Tibial nerve (tissue), 4 donors: ENCODE measurements at regions not wholly inside any gene's neighbourhood (a gene's known extent, or its start where the extent isn't known, plus 50 kb on each side); places are given as distances from the start of the nearest gene placed in this dataset.

ENCODE experiments used
- DNase-seq, 2 donors: peaks; one replicate each; pipeline ENCODE4 v3.0.0-alpha.2; 2019; ENCODE audit warnings: low spot score in 2 of 2
- H3K27ac ChIP-seq, 4 donors: fragments of 200-600 bp; sonication (generic) in 3 of 4; one replicate each; pipeline ENCODE4 v1.5.1; 2017 to 2019; ENCODE audit warnings: mild to moderate bottlenecking in 1 of 4
- H3K27me3 ChIP-seq, 2 donors: fragments of 200-600 bp; sonication (generic) in 1 of 2; one replicate each; pipeline versions ENCODE4 v1.5.1 to v1.6.0; 2017 to 2019
- H3K36me3 ChIP-seq, 3 donors: fragments of 200-600 bp; sonication (generic); one replicate each; pipeline ENCODE4 v1.5.1; 2018 to 2019
- H3K4me1 ChIP-seq, 4 donors: fragments of 200-600 bp; sonication (generic) in 3 of 4; one replicate each; pipeline ENCODE4 v1.5.1; 2017 to 2019
- H3K4me3 ChIP-seq, 4 donors: fragments of 200-600 bp; sonication (generic) in 3 of 4; one replicate each; pipeline ENCODE4 v1.5.1; 2017 to 2019; ENCODE audit warnings: mild to moderate bottlenecking in 1 of 4, moderate library complexity in 1 of 4
- H3K9me3 ChIP-seq, 4 donors: fragments of 200-600 bp; sonication (generic) in 3 of 4; one replicate each; pipeline ENCODE4 v1.5.1; 2017 to 2019
- EP300 ChIP-seq, 2 donors: sonication (generic); formaldehyde crosslinking; IDR thresholded peaks; one replicate each; pipeline ENCODE4 v1.6.1; 2017; ENCODE audit warnings: antibody characterized with exemption in 2 of 2, mild to moderate bottlenecking in 1 of 2
- POLR2A ChIP-seq, 2 donors: fragments of 450-650 bp; IDR thresholded peaks; one replicate each; pipeline ENCODE4 v1.6.1; 2017; ENCODE audit warnings: antibody characterized with exemption in 2 of 2, mild to moderate bottlenecking in 2 of 2, moderate library complexity in 2 of 2
- WGBS, 2 donors: methylation state at CpG; one replicate each; pipeline ENCODE4 v1.1.5; 2018; 5-methylcytosine and 5-hydroxymethylcytosine counted together
- TF ChIP-seq, protein P1 (sequence below), 5 experiments: fragments of 200-600 bp in 3 of 5; fragments of 450-650 bp in 2 of 5; sonication (generic) in 3 of 5; IDR thresholded peaks; one replicate each; pipeline ENCODE4 v1.5.1; 2016 to 2019; ENCODE audit warnings: antibody characterized with exemption in 5 of 5, mild to moderate bottlenecking in 3 of 5, moderate library complexity in 2 of 5

GRCh38 chr4:38226170-38226569 is 266.0 kb downstream of the PTTG2 start:
- no peak for DNase-seq
- H3K27me3 ChIP-seq: no peaks in the 10 kb centered on the region
- no peak overlapping the region for H3K4me3 ChIP-seq
- no peak overlapping the region for H3K27ac ChIP-seq
- peaks cover 0 to 19% (median 12%) of the 10 kb centered on the region in 4 donors for H3K4me1 ChIP-seq
- TF ChIP-seq EP300 (IDR thresholded peaks at IDR 0.05) (no peak), POLR2A (IDR thresholded peaks at IDR 0.05) (no peak)
- TF ChIP-seq, protein P1, sequence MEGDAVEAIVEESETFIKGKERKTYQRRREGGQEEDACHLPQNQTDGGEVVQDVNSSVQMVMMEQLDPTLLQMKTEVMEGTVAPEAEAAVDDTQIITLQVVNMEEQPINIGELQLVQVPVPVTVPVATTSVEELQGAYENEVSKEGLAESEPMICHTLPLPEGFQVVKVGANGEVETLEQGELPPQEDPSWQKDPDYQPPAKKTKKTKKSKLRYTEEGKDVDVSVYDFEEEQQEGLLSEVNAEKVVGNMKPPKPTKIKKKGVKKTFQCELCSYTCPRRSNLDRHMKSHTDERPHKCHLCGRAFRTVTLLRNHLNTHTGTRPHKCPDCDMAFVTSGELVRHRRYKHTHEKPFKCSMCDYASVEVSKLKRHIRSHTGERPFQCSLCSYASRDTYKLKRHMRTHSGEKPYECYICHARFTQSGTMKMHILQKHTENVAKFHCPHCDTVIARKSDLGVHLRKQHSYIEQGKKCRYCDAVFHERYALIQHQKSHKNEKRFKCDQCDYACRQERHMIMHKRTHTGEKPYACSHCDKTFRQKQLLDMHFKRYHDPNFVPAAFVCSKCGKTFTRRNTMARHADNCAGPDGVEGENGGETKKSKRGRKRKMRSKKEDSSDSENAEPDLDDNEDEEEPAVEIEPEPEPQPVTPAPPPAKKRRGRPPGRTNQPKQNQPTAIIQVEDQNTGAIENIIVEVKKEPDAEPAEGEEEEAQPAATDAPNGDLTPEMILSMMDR (IDR thresholded peaks at IDR 0.05): no peak
- WGBS, 2 donors: 85% methylated on average over 2 of the region's 2 CpGs
- no peaks in the 10 kb centered on the region for H3K9me3 ChIP-seq
- no peaks in the 10 kb centered on the region for H3K36me3 ChIP-seq

GRCh38 chr4:38230121-38230801 is 270.1 kb downstream of the PTTG2 start:
- Histone ChIP-seq H3K4me3 (no peak overlapping the region), H3K4me1 (no peaks in the 10 kb centered on the region), H3K27me3 (no peaks in the 10 kb centered on the region), H3K27ac (peak overlapping the region in 1 of 4 donors; percentile 51), H3K9me3 (no peaks in the 10 kb centered on the region), H3K36me3 (no peaks in the 10 kb centered on the region)
- no peak for TF ChIP-seq POLR2A (IDR thresholded peaks at IDR 0.05)
- TF ChIP-seq, protein P1 (IDR thresholded peaks at IDR 0.05): no peak
- no peak for TF ChIP-seq EP300 (IDR thresholded peaks at IDR 0.05)
- WGBS, 2 donors: 79 to 82% methylated on average over 10 of the region's 10 CpGs
- DNase-seq: no peak

DNA sequence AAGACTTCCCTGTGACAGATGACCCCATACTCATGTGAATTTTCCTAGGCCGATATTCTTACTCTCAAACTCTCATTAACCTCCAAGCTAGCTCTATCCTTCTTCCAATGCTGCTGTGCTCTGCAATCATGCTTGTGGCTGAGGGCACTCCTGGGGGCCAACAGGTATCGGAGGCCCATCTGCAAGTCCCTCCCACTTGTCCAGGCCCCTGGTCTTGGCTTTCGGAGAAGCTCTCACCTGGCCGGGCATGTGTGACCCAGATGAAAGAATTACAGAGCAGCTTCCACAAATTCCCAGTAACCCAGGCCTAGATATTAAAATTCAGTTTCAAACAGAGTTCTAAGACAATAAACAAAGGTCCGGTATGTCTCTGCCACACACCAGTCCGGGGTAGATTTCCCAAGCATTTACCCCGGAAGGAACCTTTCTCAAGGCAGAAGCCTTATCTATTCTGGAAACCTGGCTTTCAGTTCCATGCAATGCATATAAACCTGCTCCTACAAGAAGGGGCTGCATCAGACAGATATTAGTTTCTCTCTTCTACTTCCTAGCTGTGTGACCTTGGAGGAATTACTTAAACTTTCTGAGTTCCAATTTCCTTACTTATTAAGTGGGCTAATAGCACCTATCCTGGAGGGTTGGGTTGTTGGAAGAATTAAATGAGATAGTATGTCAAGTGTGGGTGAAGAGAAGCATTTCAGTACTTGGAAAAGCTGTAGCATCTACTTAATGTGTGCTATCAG is 270.8 kb downstream of the PTTG2 start:
- H3K27me3 ChIP-seq: no peaks in the 10 kb centered on the region
- TF ChIP-seq, protein P1 (IDR thresholded peaks at IDR 0.05): no peak
- TF ChIP-seq POLR2A (IDR thresholded peaks at IDR 0.05) (no peak), EP300 (IDR thresholded peaks at IDR 0.05) (no peak)
- no peaks in the 10 kb centered on the region for H3K36me3 ChIP-seq
- no peak for DNase-seq
- no peak overlapping the region for H3K4me3 ChIP-seq
- whole genome bisulfite sequencing, 2 donors: 83 to 89% methylated on average over 7 of the region's 7 CpGs
- H3K4me1 ChIP-seq: no peaks in the 10 kb centered on the region
- no peaks in the 10 kb centered on the region for H3K9me3 ChIP-seq
- peak overlapping the region in 1 of 4 donors; percentile 51 for H3K27ac ChIP-seq

DNA sequence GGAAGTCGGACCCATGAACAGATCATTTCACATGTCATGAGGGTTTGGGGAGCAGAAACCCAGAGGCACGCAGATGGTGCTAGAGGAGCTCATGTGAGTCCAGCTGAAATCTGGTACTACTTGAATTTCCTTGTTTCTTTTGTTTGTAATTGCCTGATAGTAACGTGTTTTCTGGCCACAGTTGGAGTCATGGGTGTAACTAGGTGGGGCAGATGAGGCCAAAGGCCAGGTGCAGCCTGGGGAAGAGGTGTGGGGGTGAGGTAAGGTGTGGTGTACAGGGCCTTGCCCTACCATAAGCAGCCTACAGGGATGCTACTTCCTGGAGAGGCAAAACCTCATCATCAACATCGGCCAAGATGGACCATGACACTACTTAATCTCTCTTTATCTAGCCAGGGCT is 271.4 kb downstream of the PTTG2 start:
- Histone ChIP-seq H3K36me3 (no peaks in the 10 kb centered on the region), H3K27me3 (no peaks in the 10 kb centered on the region), H3K4me1 (no peaks in the 10 kb centered on the region), H3K4me3 (no peak overlapping the region), H3K9me3 (no peaks in the 10 kb centered on the region), H3K27ac (no peak overlapping the region)
- TF ChIP-seq, protein P1 (IDR thresholded peaks at IDR 0.05): no peak
- TF ChIP-seq EP300 (IDR thresholded peaks at IDR 0.05): no peak
- TF ChIP-seq POLR2A (IDR thresholded peaks at IDR 0.05): no peak
- DNase-seq: no peak
- WGBS, 2 donors: 82 to 89% methylated on average over 4 of the region's 4 CpGs

GRCh38 chr4:38232741-38233140 is 272.5 kb downstream of the PTTG2 start:
- no peaks in the 10 kb centered on the region for H3K9me3 ChIP-seq
- no peaks in the 10 kb centered on the region for H3K27me3 ChIP-seq
- TF ChIP-seq POLR2A (IDR thresholded peaks at IDR 0.05) (no peak), EP300 (IDR thresholded peaks at IDR 0.05) (no peak)
- TF ChIP-seq, protein P1 (IDR thresholded peaks at IDR 0.05): no peak

More at GRCh38 chr4:38232741-38233140, 272.5 kb downstream of the PTTG2 start:
- Histone ChIP-seq H3K4me1 (no peaks in the 10 kb centered on the region), H3K4me3 (no peak overlapping the region), H3K36me3 (no peaks in the 10 kb centered on the region), H3K27ac (no peak overlapping the region)
- DNase-seq: no peak
